HG03108 (cell line): ENCODE measurements at regions not wholly inside any gene's neighbourhood (a gene's known extent, or its start where the extent isn't known, plus 50 kb on each side); places are given as distances from the start of the nearest gene placed in this dataset.
"Not testable (repeated sequence)": the region's sequence is repeated elsewhere in the genome, so short reads cannot be mapped to it uniquely, and the experiment has no call there.

ENCODE experiments used
- ATAC-seq: cut with Tn5 transposase; IDR thresholded peaks from one replicate; pipeline ENCODE4 v1.9.1; 2021; ENCODE audit warnings: moderate library complexity; ENCODE audit not compliant: unreplicated experiment

- ATAC-seq: no peak
These were observed 631.5 kb upstream of the NRP1 start for GRCh38 chr10:33965795-33966581.

GRCh38 chr10:33963729-33964128, 629.3 kb upstream of the NRP1 start:
- ATAC-seq: no peak

GRCh38 chr10:33956322-33956721, 621.9 kb upstream of the NRP1 start:
- not testable (repeated sequence) for ATAC-seq

DNA sequence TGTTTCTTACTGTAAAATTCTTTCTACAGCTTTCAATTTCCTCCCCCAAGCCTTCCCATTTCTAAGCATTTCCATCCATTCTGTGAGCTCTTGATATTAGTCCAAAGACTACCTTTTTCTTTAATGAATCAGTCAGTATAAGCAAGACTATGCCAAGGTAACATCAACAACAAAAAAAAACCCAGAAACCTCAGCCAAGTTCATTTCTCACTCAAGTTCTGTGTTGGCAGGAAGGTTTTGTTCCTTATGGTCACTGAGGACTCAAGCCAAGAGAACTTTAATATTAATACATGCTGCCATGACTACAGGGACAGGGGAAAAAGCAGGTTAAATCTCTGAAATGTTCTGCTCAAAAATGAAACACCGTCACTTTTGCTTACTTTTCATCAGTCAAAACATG, 621.2 kb upstream of the NRP1 start:
- ATAC-seq: no peak

DNA sequence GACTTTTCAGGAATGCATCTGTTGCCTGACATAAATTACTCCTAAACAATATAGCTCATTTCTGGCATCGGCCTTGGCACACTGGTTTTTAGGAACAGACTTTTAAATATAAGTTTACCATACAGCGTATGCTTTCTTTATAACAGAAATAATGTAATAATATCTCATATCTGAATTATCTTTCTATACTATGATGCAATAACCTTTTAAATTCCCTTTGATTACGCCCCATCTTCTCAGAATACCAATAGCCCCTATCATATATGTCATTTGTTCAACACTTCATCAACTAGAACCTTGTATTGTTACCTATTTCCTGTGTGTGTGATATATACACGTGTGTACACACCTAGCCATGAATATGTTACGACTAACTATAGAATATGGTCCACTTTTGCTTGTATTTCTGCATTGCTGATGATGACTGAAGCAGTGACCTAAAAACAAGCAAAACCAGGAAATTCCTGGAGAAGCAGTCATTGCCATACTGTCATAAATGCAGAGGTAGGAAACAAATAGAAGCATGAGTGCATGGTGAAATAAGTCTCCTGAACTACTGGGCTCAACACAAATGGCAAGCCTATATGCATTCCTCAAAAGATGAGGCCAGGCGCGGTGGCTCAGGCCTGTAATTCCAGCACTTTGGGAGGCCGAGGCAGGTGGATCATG, 618.4 kb upstream of the NRP1 start:
- ATAC-seq: no peak

DNA sequence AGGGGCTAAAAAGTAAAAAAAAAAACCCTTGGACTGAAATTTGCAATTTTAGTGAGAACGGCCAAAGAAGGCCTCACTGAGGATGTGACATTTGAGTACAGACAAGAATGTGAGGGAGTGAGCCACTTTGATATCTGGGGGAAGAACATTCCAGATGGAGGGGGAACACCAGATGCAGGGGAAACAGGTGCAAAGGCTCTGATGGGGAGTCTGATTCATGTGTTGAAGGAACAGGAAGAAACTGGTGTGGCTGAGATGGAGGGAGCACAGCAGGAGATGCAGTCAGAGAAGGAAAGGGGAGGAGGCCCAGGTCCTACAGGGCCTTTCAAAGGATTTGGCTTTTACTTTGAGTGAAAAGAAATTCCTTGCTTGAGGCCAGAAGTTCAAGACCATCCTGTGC, 615.7 kb upstream of the NRP1 start:
- no peak for ATAC-seq

GRCh38 chr10:33947544-33947943, 613.1 kb upstream of the NRP1 start:
- ATAC-seq: no peak

- ATAC-seq: no peak
These were observed 610.6 kb upstream of the NRP1 start for GRCh38 chr10:33945051-33945450.

DNA sequence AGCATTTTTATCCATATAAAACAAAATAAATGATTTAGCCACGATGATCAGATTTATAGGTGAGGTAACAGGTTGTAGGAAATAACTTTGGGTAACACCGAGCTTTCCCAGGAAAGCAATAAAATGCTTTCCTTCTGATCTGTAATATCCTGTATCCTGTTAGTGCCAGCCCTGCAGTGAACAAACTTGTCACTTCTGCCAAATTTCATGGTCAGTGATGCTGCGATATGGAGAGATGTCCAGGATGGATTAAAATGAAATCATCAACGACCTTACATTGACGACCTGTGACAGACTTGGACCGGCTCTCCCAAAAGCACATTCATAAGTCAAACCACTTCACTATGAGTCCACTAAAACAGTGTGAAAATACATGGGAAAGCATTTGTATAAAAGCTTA, 608.0 kb upstream of the NRP1 start:
- ATAC-seq: no peak

DNA sequence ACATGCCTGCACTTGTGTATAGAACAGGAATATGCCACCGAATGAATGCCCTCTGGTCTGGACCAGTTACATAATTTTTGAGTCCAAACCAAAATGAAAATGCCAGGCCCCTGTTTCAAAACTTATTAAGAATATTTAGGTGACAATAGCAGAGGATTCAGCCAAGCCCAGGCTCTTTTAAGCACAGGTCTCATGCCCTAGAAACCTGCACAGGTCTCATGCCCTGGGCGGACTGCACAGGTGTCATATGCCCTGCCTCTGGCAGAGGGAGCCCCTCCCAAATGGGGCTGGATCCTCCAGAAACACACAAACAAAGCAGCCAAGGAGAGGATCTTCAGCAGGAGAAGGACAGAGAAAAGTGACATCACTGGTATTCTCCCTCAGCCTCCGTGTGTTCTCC, 605.4 kb upstream of the NRP1 start:
- no peak for ATAC-seq

DNA sequence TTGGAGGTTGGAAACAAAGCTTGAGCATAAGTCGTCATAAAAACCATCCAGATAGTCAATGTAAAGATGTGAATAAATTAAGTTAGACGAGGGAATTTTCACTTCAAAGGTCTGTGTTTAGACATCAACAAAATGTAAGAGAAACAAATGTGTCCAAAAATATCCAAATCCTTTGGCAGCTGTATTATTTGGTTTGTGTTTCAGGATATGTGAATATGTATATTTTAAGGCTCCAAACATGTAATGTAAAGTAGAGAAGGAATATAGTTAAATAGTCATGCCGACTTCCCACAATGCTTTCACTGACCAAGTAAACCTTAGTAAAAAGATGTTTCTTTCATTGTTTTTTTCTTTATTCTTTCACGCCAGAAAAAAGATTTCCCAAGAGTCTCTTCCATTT, 604.9 kb upstream of the NRP1 start:
- no peak for ATAC-seq

DNA sequence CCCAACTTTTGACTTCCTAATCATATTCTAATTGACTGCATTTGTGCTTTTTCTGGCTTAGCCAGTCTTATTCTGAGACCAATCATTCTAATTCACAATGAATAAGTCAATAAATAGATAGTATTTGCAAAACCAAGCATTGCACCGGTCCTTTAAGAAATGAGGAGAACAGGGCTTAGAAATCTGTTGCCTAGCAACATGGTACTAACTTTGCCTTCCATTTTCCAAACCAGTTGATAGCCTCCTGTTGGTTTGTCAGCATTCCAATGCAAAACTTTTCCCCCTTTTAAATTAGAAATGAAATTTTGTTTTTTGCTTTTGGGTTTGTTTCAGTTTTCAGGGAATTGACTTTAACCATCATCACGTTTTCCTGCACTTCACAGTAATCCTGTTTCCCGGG, 603.5 kb upstream of the NRP1 start:
- ATAC-seq: no peak

GRCh38 chr10:33937036-33937730, 602.7 kb upstream of the NRP1 start:
- ATAC-seq: no peak

DNA sequence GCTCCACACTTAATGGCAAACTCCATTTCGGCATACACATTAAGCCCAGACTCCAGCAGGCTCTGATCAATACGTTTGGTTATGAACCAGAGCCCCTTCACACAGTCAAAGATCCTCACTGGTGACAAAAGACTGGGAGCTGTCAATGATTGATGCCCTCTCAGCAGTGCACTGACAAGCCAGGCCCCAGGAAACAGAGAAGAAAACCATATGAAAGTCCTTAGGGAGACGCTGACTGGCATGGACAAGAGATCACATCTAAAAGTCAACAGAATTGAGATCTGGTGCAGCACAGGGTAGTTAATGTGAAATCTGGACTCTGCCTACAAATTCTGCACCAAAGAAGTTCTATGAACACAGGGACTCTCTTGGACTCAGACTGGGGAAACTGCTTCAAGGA, 600.9 kb upstream of the NRP1 start:
- no peak for ATAC-seq

DNA sequence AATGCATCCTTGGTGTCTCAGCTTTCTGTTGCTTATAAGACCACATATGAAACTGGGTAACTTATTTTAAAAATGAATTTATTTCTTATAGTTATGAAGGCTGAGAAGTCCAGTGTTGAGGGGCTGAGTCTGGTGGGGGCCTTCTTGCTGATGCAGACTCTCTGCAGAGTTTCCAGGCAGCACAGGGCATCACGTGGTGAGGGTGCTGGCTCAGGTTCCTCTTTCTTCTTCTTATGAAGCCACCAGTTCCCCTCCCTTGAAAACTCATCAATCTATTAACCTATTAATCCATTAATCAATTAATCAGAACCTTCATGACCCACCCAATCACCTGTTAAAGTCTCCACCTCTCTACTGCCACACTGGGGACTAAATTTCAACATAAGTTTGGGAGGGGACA, 595.6 kb upstream of the NRP1 start:
- ATAC-seq: no peak

DNA sequence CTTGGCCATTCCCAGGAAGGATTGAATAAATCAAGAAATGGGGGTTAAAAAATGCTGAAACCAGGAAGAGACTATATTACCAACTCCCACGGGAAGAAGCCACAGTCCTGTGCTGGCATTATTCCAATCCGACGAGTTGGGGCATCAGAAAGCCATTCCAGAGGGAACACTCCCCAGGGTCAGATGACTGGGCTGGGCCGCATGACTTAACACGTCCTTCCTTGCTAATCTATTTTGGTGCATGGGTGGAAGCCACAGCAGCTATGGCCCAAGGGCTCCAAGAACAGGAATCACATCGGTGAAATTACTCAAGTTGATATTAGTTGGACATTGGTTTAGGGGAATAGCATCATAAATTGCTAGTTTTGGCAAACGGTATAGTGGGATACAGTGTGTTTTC, 592.9 kb upstream of the NRP1 start:
- ATAC-seq: no peak

- no peak for ATAC-seq
These were observed 587.6 kb upstream of the NRP1 start for GRCh38 chr10:33921970-33922605.

DNA sequence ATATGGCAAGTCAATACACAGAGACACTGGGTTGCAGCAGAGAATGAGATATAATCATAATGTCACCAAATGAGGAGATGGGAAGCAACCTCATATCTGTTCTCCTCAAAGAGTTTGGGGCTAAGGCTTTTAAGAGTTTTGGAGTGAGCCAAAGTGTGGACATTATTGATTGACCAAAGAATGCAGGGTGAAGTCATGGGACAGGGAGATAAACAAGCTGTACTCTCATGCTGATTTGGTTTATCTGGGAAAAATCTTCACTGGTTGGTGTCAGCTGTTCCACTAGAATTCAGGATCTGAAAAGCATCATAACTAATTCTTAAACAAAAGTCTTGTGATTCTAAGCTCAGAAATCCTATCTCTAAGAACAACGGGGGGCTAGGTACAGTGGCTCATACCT, 585.9 kb upstream of the NRP1 start:
- ATAC-seq: no peak

GRCh38 chr10:33919244-33919643, 584.8 kb upstream of the NRP1 start:
- no peak for ATAC-seq

DNA sequence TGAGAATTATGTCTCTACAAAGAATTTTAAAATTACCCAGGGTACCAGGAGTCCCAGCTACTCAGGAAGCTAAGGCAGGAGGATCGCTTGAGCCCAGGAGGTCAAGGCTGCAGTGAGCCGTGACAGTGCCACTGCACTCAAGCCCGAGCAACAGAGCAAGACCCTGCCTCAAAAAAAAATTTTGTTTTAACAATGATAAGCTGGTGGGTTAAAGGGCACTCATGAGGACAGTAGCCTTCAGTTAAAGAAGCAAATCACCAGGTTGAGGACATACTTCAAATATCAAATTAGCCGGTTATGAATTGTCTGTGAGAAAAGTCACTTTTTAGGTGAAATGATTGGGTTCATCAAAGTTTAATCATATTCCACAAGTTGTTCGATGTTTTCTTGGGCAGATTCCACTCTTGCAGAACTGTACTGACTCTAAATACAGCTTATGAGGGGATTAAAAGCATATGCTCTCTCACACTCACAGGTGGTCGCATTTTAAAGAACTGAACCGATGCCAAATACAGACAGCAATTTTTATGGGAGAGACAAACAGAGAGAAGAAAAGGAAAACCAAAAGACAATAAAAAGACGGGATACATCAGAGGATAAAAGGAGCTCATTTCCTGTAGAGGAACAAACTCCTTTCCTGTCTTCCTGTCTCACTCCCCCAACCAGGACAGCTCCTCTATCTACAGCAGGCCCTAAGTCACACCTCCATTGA, 582.8 kb upstream of the NRP1 start:
- ATAC-seq: no peak

- no peak for ATAC-seq
These were observed 580.3 kb upstream of the NRP1 start for GRCh38 chr10:33914746-33915145.
